ENCODE measurements at regions not wholly inside any gene's neighbourhood (a gene's known extent, or its start where the extent isn't known, plus 50 kb on each side); places are given as distances from the start of the nearest gene placed in this dataset.

GRCh38 chr1:60292140-60292539 lies 218.6 kb upstream of the C1orf87 start:
- Histone ChIP-seq H3K9ac (ENCODE audit: low read depth in 2 of 2, low read length in 2 of 2) (no peak overlapping the region), H3K9me3 (no peaks in the 10 kb centered on the region), H3K4me3 (no peak overlapping the region), H3K27ac (no peak overlapping the region), H3K4me1 (no peaks in the 10 kb centered on the region), H3K36me3 (no peaks in the 10 kb centered on the region), H3K27me3 (no peaks in the 10 kb centered on the region)
- DNase-seq, result no peak
- intact Hi-C loops (cut with DNase I), result no loop called here
- no peak for TF ChIP-seq CTCF (IDR thresholded peaks at IDR 0.05)

GRCh38 chr1:60290393-60290792 lies 216.8 kb upstream of the C1orf87 start:
- intact Hi-C loops (cut with DNase I), result no loop called here
- TF ChIP-seq CTCF (IDR thresholded peaks at IDR 0.05), result no peak
- Histone ChIP-seq H3K27ac (no peak overlapping the region), H3K9me3 (no peaks in the 10 kb centered on the region), H3K9ac (ENCODE audit: low read depth in 2 of 2, low read length in 2 of 2) (no peak overlapping the region), H3K4me1 (no peaks in the 10 kb centered on the region), H3K4me3 (no peak overlapping the region), H3K27me3 (no peaks in the 10 kb centered on the region), H3K36me3 (no peaks in the 10 kb centered on the region)
- no peak for DNase-seq

GRCh38 chr1:60287536-60287935 lies 214.0 kb upstream of the C1orf87 start:
- Histone ChIP-seq H3K4me1 (no peaks in the 10 kb centered on the region), H3K4me3 (no peak overlapping the region), H3K27ac (no peak overlapping the region), H3K9me3 (no peaks in the 10 kb centered on the region), H3K36me3 (no peaks in the 10 kb centered on the region), H3K27me3 (no peaks in the 10 kb centered on the region), H3K9ac (ENCODE audit: low read depth in 2 of 2, low read length in 2 of 2) (no peak overlapping the region)
- no peak for TF ChIP-seq CTCF (IDR thresholded peaks at IDR 0.05)
- no peak for DNase-seq
- intact Hi-C loops (cut with DNase I), result loop anchor here (10.0 kb wide), 1 partner anchor 477 kb away; no protein-coding TSS in a partner anchor

GRCh38 chr1:60283690-60284089 lies 210.1 kb upstream of the C1orf87 start:
- no peaks in the 10 kb centered on the region for H3K27me3 ChIP-seq
- intact Hi-C loops (cut with DNase I), result loop anchor here (10.0 kb wide), 1 partner anchor 481 kb away; no protein-coding TSS in a partner anchor
- H3K4me3 ChIP-seq, result no peak overlapping the region
- H3K4me1 ChIP-seq, result no peaks in the 10 kb centered on the region
- DNase-seq, result no peak
- no peak overlapping the region for H3K9ac ChIP-seq (ENCODE audit: low read depth in 2 of 2, low read length in 2 of 2)
- H3K36me3 ChIP-seq, result no peaks in the 10 kb centered on the region
- no peak for TF ChIP-seq CTCF (IDR thresholded peaks at IDR 0.05)
- no peak overlapping the region for H3K27ac ChIP-seq
- H3K9me3 ChIP-seq, result no peaks in the 10 kb centered on the region

GRCh38 chr1:60281360-60281932 lies 207.9 kb upstream of the C1orf87 start:
- H3K36me3 ChIP-seq, result no peaks in the 10 kb centered on the region
- no peak overlapping the region for H3K9ac ChIP-seq (ENCODE audit: low read depth in 2 of 2, low read length in 2 of 2)
- no peak overlapping the region for H3K4me3 ChIP-seq
- H3K4me1 ChIP-seq, result no peaks in the 10 kb centered on the region
- peak; percentile 68 for DNase-seq
- TF ChIP-seq CTCF (IDR thresholded peaks at IDR 0.05), result peak; percentile 80
- intact Hi-C loops (cut with DNase I), result loop anchor here (10.0 kb wide), 1 partner anchor 483 kb away; no protein-coding TSS in a partner anchor
- H3K27ac ChIP-seq, result no peak overlapping the region
- H3K27me3 ChIP-seq, result no peaks in the 10 kb centered on the region
- H3K9me3 ChIP-seq, result no peaks in the 10 kb centered on the region
